Colonic mucosa (tissue), 4 donors: ENCODE measurements at regions not wholly inside any gene's neighbourhood (a gene's known extent, or its start where the extent isn't known, plus 50 kb on each side); places are given as distances from the start of the nearest gene placed in this dataset.

Experiments used
- DNase-seq: peaks from one replicate; pipeline ENCODE4 v3.0.0-alpha.2; 2020
- H3K27ac ChIP-seq: fragments of 200-600 bp; one replicate; pipeline ENCODE4 v1.8.0; 2021
- H3K27me3 ChIP-seq: fragments of 200-600 bp; one replicate; pipeline ENCODE4 v1.8.0; 2021
- H3K36me3 ChIP-seq: fragments of 200-600 bp; one replicate; pipeline ENCODE4 v1.8.0; 2021
- H3K4me1 ChIP-seq: fragments of 200-600 bp; one replicate; pipeline ENCODE4 v1.8.0; 2021; ENCODE audit warnings: mild to moderate bottlenecking
- H3K4me3 ChIP-seq: fragments of 200-600 bp; one replicate; pipeline ENCODE4 v1.8.0; 2021
- H3K9ac ChIP-seq, 2 donors: one replicate each; pipeline ENCODE4 v1.7.0; 2013; ENCODE audit warnings: control low read depth in 2 of 2, low read depth in 2 of 2, low read length in 2 of 2
- H3K9me3 ChIP-seq: fragments of 200-600 bp; one replicate; pipeline ENCODE4 v1.8.0; 2021
- intact Hi-C: fragments of 100-400 bp; cut with DNase I; formaldehyde crosslinking; loops from one replicate; pipeline ENCODE4 v1.14.1; 2022
- TF ChIP-seq, protein P1 (sequence below): fragments of 200-600 bp; IDR thresholded peaks from one replicate; pipeline ENCODE4 v1.8.0; 2022; ENCODE audit warnings: antibody characterized with exemption, mild to moderate bottlenecking
- donor health status: healthy.
- donor health status: DM: no; HTN: no; CAD: no.
- donor health status: DM: no; HTN: no; CAD: no.

DNA sequence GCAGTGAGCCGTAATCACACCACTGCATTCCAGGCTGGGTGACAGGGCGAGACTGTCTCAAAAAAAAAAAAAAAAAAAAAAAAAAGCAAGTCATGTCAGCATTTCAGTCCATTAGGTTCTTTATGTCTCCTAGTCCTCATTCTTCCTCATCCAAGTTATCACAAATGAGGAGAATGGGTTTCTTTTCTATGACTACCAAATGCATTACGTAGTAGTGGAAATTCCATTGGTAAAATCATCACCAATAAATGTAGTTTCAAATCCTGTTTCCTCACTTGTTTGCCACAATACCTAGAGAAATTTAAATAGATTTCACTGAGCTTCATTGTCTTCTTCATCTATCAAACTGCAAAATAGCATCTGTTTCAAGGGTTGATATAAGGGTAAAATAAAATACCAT, 317.6 kb upstream of the MME start:
- Histone ChIP-seq H3K27me3 (no peaks in the 10 kb centered on the region), H3K9me3 (no peaks in the 10 kb centered on the region), H3K4me3 (no peak overlapping the region), H3K4me1 (no peaks in the 10 kb centered on the region), H3K9ac (no peak overlapping the region), H3K36me3 (no peaks in the 10 kb centered on the region), H3K27ac (no peak overlapping the region)
- TF ChIP-seq, protein P1, sequence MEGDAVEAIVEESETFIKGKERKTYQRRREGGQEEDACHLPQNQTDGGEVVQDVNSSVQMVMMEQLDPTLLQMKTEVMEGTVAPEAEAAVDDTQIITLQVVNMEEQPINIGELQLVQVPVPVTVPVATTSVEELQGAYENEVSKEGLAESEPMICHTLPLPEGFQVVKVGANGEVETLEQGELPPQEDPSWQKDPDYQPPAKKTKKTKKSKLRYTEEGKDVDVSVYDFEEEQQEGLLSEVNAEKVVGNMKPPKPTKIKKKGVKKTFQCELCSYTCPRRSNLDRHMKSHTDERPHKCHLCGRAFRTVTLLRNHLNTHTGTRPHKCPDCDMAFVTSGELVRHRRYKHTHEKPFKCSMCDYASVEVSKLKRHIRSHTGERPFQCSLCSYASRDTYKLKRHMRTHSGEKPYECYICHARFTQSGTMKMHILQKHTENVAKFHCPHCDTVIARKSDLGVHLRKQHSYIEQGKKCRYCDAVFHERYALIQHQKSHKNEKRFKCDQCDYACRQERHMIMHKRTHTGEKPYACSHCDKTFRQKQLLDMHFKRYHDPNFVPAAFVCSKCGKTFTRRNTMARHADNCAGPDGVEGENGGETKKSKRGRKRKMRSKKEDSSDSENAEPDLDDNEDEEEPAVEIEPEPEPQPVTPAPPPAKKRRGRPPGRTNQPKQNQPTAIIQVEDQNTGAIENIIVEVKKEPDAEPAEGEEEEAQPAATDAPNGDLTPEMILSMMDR: no peak
- intact Hi-C loops: loop anchor here (5.0 kb wide), 1 partner anchor 560 kb away; no protein-coding TSS in a partner anchor
- no peak for DNase-seq

DNA sequence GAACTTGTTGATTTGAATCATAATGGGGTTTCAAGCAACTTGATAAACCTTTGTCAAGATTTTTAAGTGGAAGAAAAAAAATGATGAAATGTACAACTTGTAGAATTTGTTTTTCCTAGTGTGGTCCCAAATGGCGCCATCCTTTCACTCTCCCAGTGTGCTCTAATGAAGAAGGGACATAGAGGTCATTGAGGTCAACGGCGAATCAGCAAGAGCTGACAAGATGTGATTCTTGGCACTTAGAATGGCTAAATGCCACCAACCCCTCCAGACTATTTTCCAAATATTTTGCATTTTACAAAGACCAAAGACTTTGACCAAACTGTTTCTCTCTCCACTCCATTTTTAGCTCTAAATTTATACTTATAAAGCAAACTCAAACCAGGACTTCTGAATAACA, 320.2 kb upstream of the MME start:
- no peak overlapping the region for H3K9ac ChIP-seq

DNA sequence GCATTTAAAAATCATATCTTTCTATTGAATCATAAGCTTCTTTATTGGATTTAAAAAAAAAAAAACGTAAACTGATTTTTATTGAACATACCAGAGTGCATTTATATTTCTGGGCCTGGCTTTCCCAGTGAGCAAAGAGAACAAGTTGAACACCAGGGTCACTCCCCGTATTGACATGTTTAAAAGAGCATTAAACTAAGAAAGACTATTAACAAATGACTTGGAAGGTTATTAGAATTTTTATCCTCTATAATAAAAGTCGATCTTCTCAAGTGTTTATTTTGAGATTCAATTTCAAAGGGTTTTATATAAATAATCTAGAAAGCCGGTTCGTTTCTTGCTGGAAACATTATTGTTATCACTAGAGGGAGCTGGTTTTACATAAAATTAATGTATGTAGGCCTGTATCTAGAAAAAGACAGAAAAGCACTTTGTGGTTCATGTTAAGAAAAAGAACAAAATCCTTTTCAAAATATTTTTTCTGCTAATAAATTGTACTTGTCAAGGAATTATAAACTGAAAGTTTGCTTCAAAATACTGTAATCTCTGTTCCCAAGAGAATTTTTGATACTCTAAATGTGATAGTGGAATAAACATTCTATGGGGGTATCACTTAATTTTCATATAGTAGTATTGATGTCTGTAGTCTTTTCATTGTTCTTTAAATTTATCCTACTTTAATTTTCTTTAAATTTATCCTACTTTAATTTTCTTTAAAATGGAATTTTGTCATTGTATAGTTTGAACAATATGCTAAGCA, 321.8 kb upstream of the MME start:
- TF ChIP-seq, protein P1: no peak
- Histone ChIP-seq H3K9ac (no peak overlapping the region), H3K27me3 (no peaks in the 10 kb centered on the region), H3K9me3 (no peaks in the 10 kb centered on the region), H3K27ac (no peak overlapping the region), H3K4me1 (no peaks in the 10 kb centered on the region), H3K36me3 (no peaks in the 10 kb centered on the region), H3K4me3 (no peak overlapping the region)
- intact Hi-C loops: loop anchor here (5.0 kb wide), 1 partner anchor 944 kb away; no protein-coding TSS in a partner anchor
- DNase-seq: no peak

More for the DNA sequence above, 320.2 kb upstream of the MME start:
- H3K4me1 ChIP-seq: no peaks in the 10 kb centered on the region
- TF ChIP-seq, protein P1: no peak
- no peaks in the 10 kb centered on the region for H3K36me3 ChIP-seq
- no peaks in the 10 kb centered on the region for H3K27me3 ChIP-seq
- no peak overlapping the region for H3K4me3 ChIP-seq
- intact Hi-C loops: loop anchor here (5.0 kb wide), 2 partner anchors 562 to 942 kb away; no protein-coding TSS in a partner anchor
- H3K9me3 ChIP-seq: no peaks in the 10 kb centered on the region
- DNase-seq: no peak
- H3K27ac ChIP-seq: no peak overlapping the region

DNA sequence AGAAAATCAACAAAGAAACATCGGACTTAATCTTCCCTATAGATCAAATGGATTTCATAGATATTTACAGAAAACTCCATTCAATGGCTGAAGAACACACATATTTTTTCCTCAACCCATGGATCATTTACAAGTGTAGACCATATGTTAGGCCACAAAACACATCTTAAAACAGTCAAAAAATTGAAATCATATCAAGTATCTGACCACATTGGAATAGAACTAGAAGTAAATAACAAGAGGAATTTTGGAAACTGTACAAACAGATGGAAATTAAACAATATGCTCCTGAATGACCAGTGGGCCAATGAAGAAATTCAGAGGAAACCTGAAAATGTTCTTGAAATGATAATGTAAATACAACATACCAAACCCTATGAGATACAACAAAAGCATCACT, 323.1 kb upstream of the GPR149 start:
- H3K27ac ChIP-seq: no peak overlapping the region
- no peak overlapping the region for H3K9ac ChIP-seq
- intact Hi-C loops: no loop called here
- no peaks in the 10 kb centered on the region for H3K4me1 ChIP-seq
- TF ChIP-seq, protein P1: no peak
- DNase-seq: no peak
- H3K36me3 ChIP-seq: no peaks in the 10 kb centered on the region
- H3K9me3 ChIP-seq: no peaks in the 10 kb centered on the region
- H3K4me3 ChIP-seq: no peak overlapping the region
- H3K27me3 ChIP-seq: no peaks in the 10 kb centered on the region

DNA sequence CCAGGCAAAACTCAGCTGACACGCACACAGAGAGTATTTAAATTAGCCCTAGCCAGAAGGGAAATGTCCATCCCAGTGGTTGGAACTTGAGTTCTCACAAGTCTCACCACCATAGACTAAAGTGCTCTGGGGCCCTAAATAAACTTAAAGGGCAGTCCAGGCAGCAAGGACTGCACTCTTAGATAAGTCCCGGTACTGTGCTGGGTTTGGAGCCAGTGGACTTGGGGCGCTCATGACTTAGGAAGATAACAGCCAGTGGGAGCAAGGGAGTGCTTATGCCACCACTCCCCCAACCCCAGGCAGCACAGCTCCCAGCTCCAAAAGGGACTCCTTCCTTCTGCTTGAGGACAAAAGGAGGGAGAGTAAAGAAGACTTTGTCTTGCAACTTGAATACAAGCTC, 319.5 kb upstream of the GPR149 start:
- Histone ChIP-seq H3K9me3 (no peaks in the 10 kb centered on the region), H3K36me3 (no peaks in the 10 kb centered on the region), H3K4me1 (no peaks in the 10 kb centered on the region), H3K27ac (no peak overlapping the region), H3K27me3 (no peaks in the 10 kb centered on the region), H3K4me3 (no peak overlapping the region), H3K9ac (no peak overlapping the region)
- TF ChIP-seq, protein P1: no peak
- intact Hi-C loops: no loop called here
- DNase-seq: no peak
